ENCODE measurements at regions not wholly inside any gene's neighbourhood (a gene's known extent, or its start where the extent isn't known, plus 50 kb on each side); places are given as distances from the start of the nearest gene placed in this dataset.
"Not testable (repeated sequence)": the region's sequence is repeated elsewhere in the genome, so short reads cannot be mapped to it uniquely, and the experiment has no call there.

DNA sequence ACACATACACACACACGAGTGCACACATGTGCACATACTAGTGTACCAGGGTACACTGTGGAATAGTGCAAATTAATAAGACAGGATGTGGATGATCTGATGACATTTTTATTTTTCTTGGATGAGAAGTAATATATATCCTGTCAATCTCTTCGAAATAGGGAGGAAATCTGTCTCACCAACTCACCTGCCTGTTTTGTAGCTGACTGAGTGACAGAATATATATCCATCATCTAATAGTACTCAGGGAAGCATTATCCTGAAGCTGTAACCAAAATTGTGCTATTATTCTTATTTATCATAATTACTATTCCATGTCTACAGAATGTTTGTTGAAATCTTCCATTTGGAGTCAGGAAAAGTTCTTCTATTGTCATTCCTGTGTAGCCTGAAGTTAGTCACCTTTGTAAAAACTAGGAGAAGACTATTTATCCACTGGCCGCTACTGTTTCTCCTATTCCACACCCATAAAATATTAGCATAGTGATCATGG is 888.0 kb downstream of the TRAM1L1 start:
- H4K20me1 ChIP-seq (ENCODE audit: insufficient read depth, low read length, poor library complexity, severe bottlenecking): no peaks in the 10 kb centered on the region
- H3K4me1 ChIP-seq (ENCODE audit: insufficient read depth, low read length, poor library complexity, severe bottlenecking): no peaks in the 10 kb centered on the region
- no peak overlapping the region for H3K9ac ChIP-seq (ENCODE audit: low read depth, low read length, poor library complexity, severe bottlenecking)
- H3K4me3 ChIP-seq (ENCODE audit: low read length, poor library complexity, severe bottlenecking): no peak overlapping the region
- no peak overlapping the region for H2AFZ ChIP-seq (ENCODE audit: low read length)
- no peaks in the 10 kb centered on the region for H3F3A ChIP-seq (ENCODE audit: low read depth)
- no peak overlapping the region for H3K4me2 ChIP-seq (ENCODE audit: low read depth, low read length, poor library complexity, severe bottlenecking)
- no peaks in the 10 kb centered on the region for H3K9me3 ChIP-seq (ENCODE audit: insufficient read depth, low read depth, low read length)
- H3K36me3 ChIP-seq (ENCODE audit: insufficient read depth, low read length): no peaks in the 10 kb centered on the region
- no peaks in the 10 kb centered on the region for H3K9me2 ChIP-seq (replicated peaks; ENCODE audit: low read depth, low read length)
- H3K79me2 ChIP-seq (ENCODE audit: insufficient read depth, low read length): no peaks in the 10 kb centered on the region
- H3K27me3 ChIP-seq (ENCODE audit: insufficient read depth, low read length, poor library complexity, severe bottlenecking): no peaks in the 10 kb centered on the region
- TF ChIP-seq EZH2phosphoT487 (IDR thresholded peaks at IDR 0.05; ENCODE audit: borderline replicate concordance): no peak
- TF ChIP-seq, protein P1, sequence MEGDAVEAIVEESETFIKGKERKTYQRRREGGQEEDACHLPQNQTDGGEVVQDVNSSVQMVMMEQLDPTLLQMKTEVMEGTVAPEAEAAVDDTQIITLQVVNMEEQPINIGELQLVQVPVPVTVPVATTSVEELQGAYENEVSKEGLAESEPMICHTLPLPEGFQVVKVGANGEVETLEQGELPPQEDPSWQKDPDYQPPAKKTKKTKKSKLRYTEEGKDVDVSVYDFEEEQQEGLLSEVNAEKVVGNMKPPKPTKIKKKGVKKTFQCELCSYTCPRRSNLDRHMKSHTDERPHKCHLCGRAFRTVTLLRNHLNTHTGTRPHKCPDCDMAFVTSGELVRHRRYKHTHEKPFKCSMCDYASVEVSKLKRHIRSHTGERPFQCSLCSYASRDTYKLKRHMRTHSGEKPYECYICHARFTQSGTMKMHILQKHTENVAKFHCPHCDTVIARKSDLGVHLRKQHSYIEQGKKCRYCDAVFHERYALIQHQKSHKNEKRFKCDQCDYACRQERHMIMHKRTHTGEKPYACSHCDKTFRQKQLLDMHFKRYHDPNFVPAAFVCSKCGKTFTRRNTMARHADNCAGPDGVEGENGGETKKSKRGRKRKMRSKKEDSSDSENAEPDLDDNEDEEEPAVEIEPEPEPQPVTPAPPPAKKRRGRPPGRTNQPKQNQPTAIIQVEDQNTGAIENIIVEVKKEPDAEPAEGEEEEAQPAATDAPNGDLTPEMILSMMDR (conservative IDR thresholded peaks at IDR 0.05; ENCODE audit: low read length): no peak

DNA sequence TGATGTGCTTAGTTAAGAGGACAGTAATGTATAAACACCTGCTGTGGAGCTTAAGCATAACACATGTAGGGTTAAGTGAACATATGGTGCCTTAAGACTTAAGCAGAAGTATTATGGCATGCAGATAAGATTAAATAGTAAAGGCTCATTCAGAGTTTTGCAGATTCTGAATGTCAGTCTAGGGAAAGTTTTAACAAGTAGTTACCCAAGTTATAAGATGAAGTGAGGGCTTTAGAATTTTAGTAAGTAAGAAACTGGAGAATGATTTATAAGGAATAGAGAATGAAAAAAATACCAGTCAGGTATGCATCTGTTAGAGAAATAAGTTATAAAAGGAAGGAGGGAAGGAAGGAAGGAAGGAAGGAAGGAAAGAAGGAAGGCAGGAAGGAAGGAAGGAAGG is 902.1 kb downstream of the TRAM1L1 start:
- Histone ChIP-seq H3K9me2 (replicated peaks; ENCODE audit: low read depth, low read length) (no peaks in the 10 kb centered on the region), H3K79me2 (ENCODE audit: insufficient read depth, low read length) (no peaks in the 10 kb centered on the region), H3K4me1 (ENCODE audit: insufficient read depth, low read length, poor library complexity, severe bottlenecking) (no peaks in the 10 kb centered on the region), H3K27me3 (ENCODE audit: insufficient read depth, low read length, poor library complexity, severe bottlenecking) (no peaks in the 10 kb centered on the region), H3F3A (ENCODE audit: low read depth) (no peaks in the 10 kb centered on the region), H3K4me3 (ENCODE audit: low read length, poor library complexity, severe bottlenecking) (no peak overlapping the region), H3K4me2 (ENCODE audit: low read depth, low read length, poor library complexity, severe bottlenecking) (no peak overlapping the region), H3K9ac (ENCODE audit: low read depth, low read length, poor library complexity, severe bottlenecking) (no peak overlapping the region), H4K20me1 (ENCODE audit: insufficient read depth, low read length, poor library complexity, severe bottlenecking) (no peaks in the 10 kb centered on the region), H3K36me3 (ENCODE audit: insufficient read depth, low read length) (no peaks in the 10 kb centered on the region), H3K9me3 (ENCODE audit: insufficient read depth, low read depth, low read length) (no peaks in the 10 kb centered on the region), H2AFZ (ENCODE audit: low read length) (no peak overlapping the region)
- TF ChIP-seq, protein P1 (conservative IDR thresholded peaks at IDR 0.05; ENCODE audit: low read length): no peak
- no peak for TF ChIP-seq EZH2phosphoT487 (IDR thresholded peaks at IDR 0.05; ENCODE audit: borderline replicate concordance)

DNA sequence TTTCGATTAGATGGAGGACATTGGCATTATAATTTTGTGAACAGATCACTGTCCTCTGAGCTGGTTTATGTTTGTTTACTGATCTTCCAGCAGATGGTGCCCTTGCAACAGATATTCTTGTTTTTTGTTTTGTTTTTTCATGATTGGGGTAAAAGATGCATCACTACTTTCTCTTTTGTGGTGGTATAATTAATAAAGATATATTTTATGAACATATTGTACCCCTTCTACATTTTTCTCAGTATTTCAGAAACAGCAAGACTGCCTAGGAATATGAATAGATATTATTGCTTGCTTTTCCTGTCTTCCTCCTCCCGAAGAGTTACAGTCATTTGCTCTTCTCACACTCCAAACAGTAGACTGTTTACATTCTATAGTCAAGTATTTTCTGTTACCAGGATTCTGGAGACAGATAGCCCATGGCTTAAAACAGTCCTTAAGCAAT is 905.2 kb downstream of the TRAM1L1 start:
- peak overlapping the region; percentile 53 for H3K4me3 ChIP-seq (ENCODE audit: low read length, poor library complexity, severe bottlenecking)
- no peaks in the 10 kb centered on the region for H3K4me1 ChIP-seq (ENCODE audit: insufficient read depth, low read length, poor library complexity, severe bottlenecking)
- H3K9ac ChIP-seq (ENCODE audit: low read depth, low read length, poor library complexity, severe bottlenecking): no peak overlapping the region
- H3K36me3 ChIP-seq (ENCODE audit: insufficient read depth, low read length): no peaks in the 10 kb centered on the region
- no peak for TF ChIP-seq EZH2phosphoT487 (IDR thresholded peaks at IDR 0.05; ENCODE audit: borderline replicate concordance)
- TF ChIP-seq, protein P1 (conservative IDR thresholded peaks at IDR 0.05; ENCODE audit: low read length): peak; percentile 73
- H3F3A ChIP-seq (ENCODE audit: low read depth): no peaks in the 10 kb centered on the region
- H3K27me3 ChIP-seq (ENCODE audit: insufficient read depth, low read length, poor library complexity, severe bottlenecking): no peaks in the 10 kb centered on the region
- H3K4me2 ChIP-seq (ENCODE audit: low read depth, low read length, poor library complexity, severe bottlenecking): peak overlapping the region; percentile 48
- no peaks in the 10 kb centered on the region for H3K79me2 ChIP-seq (ENCODE audit: insufficient read depth, low read length)
- no peaks in the 10 kb centered on the region for H3K9me3 ChIP-seq (ENCODE audit: insufficient read depth, low read depth, low read length)
- H4K20me1 ChIP-seq (ENCODE audit: insufficient read depth, low read length, poor library complexity, severe bottlenecking): no peaks in the 10 kb centered on the region
- H2AFZ ChIP-seq (ENCODE audit: low read length): peak overlapping the region; percentile 83
- H3K9me2 ChIP-seq (replicated peaks; ENCODE audit: low read depth, low read length): no peaks in the 10 kb centered on the region

DNA sequence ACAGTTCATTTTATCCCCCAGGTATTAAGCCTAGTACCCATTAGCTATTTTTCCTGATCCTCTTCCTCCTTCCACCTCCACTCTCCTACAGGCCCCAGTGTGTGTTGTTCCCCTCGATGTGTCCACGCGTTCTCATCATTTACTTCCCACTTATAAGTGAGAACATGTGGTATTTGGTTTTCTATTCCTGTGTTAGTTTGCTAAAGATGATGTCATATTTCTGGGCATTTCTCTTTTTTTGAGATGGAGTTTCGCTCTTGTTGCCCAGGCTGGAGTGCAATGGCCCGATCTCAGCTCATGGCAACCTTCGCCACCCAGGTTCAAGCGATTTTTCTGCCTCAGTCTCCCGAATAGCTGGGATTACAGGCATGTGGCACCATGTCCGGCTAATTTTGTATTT is 934.0 kb downstream of the TRAM1L1 start:
- not testable (repeated sequence) for H2AFZ ChIP-seq (ENCODE audit: low read length); H3K79me2 ChIP-seq (ENCODE audit: insufficient read depth, low read length); H3F3A ChIP-seq (ENCODE audit: low read depth); H3K4me2 ChIP-seq (ENCODE audit: low read depth, low read length, poor library complexity, severe bottlenecking); H3K36me3 ChIP-seq (ENCODE audit: insufficient read depth, low read length); H3K4me1 ChIP-seq (ENCODE audit: insufficient read depth, low read length, poor library complexity, severe bottlenecking); H3K9me2 ChIP-seq (replicated peaks; ENCODE audit: low read depth, low read length); H4K20me1 ChIP-seq (ENCODE audit: insufficient read depth, low read length, poor library complexity, severe bottlenecking); H3K9me3 ChIP-seq (ENCODE audit: insufficient read depth, low read depth, low read length); H3K4me3 ChIP-seq (ENCODE audit: low read length, poor library complexity, severe bottlenecking); H3K9ac ChIP-seq (ENCODE audit: low read depth, low read length, poor library complexity, severe bottlenecking); H3K27me3 ChIP-seq (ENCODE audit: insufficient read depth, low read length, poor library complexity, severe bottlenecking)
